Adrenal gland (tissue), 9 donors: ENCODE measurements at regions not wholly inside any gene's neighbourhood (a gene's known extent, or its start where the extent isn't known, plus 50 kb on each side); places are given as distances from the start of the nearest gene placed in this dataset.
A peak's percentile ranks its signal among the peaks of the same experiment; 100 is the strongest.

Experiments
- DNase-seq, 7 donors: peaks; one replicate each; pipeline ENCODE4 v3.0.0-alpha.2; 2019 to 2020
- H3K27ac ChIP-seq, 5 donors: fragments of 200-600 bp; sonication (generic) in 4 of 5; 1 replicate in 3 of 5; 2 replicates in 2 of 5; pipeline versions ENCODE4 v1.5.1 to v1.8.0; 2016 to 2020; ENCODE audit warnings: mild to moderate bottlenecking in 1 of 5
- H3K27me3 ChIP-seq: fragments of 200-600 bp; 2 replicates; pipeline ENCODE4 v1.8.0; 2021
- H3K36me3 ChIP-seq, 2 donors: fragments of 200-600 bp; replicated peaks in 1 of 2; 1 replicate in 1 of 2; 2 replicates in 1 of 2; pipeline versions ENCODE4 v1.5.1 to v1.8.0; 2018 to 2022
- H3K4me1 ChIP-seq, 2 donors: fragments of 200-600 bp; replicated peaks in 1 of 2; 1 replicate in 1 of 2; 2 replicates in 1 of 2; pipeline versions ENCODE4 v1.5.1 to v1.8.0; 2018 to 2021
- H3K4me3 ChIP-seq, 4 donors: fragments of 200-600 bp; sonication (generic) in 3 of 4; one replicate each; pipeline ENCODE4 v1.5.1; 2016 to 2018
- H3K9me3 ChIP-seq, 3 donors: fragments of 200-600 bp; sonication (generic) in 1 of 3; replicated peaks in 1 of 3; 1 replicate in 2 of 3; 2 replicates in 1 of 3; pipeline versions ENCODE4 v1.5.1 to v1.8.0; 2016 to 2021
- POLR2A ChIP-seq, 2 donors: fragments of 450-650 bp; IDR thresholded peaks; one replicate each; pipeline ENCODE4 v1.6.1; 2017; ENCODE audit warnings: antibody characterized with exemption in 2 of 2, mild to moderate bottlenecking in 2 of 2, moderate library complexity in 1 of 2
- WGBS, 4 donors: extraction: QIAGEN DNeasy Blood & Tissue Kit in 2 of 4; methylation state at CpG; one replicate each; pipeline versions ENCODE4 v1.1.5 to v1.1.7; 2013 to 2017; 5-methylcytosine and 5-hydroxymethylcytosine counted together
- intact Hi-C, 2 donors: fragments of 100-400 bp; cut with DNase I; formaldehyde crosslinking; loops; one replicate each; pipeline versions ENCODE4 v1.14.1 to v1.15.0; 2022 to 2023
- TF ChIP-seq, protein P1 (sequence below), 6 experiments: fragments of 450-650 bp in 4 of 6; fragments of 200-600 bp in 2 of 6; sonication (generic) in 1 of 6; IDR thresholded peaks; 1 replicate in 5 of 6; 2 replicates in 1 of 6; pipeline versions ENCODE4 v1.5.1 to v1.8.0; 2016 to 2021; ENCODE audit warnings: antibody characterized with exemption in 6 of 6, mild to moderate bottlenecking in 2 of 6, moderate library complexity in 1 of 6
- donor health status: healthy with polysubstance abuse.
- donor health status: Bipolar disorder and iron deficiency.
- donor health status: DM: yes; HTN: yes; CAD: no.
- donor health status: DM: no; HTN: no; CAD: no.
- donor health status: DM: no; HTN: no; CAD: no.

DNA sequence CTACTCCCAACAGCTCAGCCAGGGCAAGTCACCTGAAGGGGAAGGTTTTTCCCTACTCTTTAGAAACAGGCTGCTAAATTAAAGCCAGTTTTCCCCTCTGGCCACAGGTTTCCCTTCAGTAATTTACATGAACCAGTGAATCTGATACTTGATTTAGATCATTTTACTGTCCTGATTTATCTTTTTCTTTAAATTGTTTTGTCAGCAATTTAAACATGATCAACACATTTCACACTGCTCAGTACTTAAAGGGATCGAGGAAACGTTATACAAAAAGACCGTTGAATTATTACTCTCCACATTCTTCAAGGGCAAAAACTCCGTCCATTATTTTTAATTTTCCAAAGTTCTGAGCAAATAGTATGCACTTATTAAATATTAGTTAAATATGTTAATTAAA lies 1165.7 kb upstream of the GYPC start:
- intact Hi-C loops, result no loop called here
- Histone ChIP-seq H3K4me1 (no peaks in the 10 kb centered on the region), H3K36me3 (no peaks in the 10 kb centered on the region), H3K4me3 (no peak overlapping the region), H3K27me3 (no peaks in the 10 kb centered on the region), H3K9me3 (peaks cover 0 to 6% (median 0%) of the 10 kb centered on the region in 3 donors), H3K27ac (no peak overlapping the region)
- DNase-seq, result no peak
- TF ChIP-seq, protein P1, sequence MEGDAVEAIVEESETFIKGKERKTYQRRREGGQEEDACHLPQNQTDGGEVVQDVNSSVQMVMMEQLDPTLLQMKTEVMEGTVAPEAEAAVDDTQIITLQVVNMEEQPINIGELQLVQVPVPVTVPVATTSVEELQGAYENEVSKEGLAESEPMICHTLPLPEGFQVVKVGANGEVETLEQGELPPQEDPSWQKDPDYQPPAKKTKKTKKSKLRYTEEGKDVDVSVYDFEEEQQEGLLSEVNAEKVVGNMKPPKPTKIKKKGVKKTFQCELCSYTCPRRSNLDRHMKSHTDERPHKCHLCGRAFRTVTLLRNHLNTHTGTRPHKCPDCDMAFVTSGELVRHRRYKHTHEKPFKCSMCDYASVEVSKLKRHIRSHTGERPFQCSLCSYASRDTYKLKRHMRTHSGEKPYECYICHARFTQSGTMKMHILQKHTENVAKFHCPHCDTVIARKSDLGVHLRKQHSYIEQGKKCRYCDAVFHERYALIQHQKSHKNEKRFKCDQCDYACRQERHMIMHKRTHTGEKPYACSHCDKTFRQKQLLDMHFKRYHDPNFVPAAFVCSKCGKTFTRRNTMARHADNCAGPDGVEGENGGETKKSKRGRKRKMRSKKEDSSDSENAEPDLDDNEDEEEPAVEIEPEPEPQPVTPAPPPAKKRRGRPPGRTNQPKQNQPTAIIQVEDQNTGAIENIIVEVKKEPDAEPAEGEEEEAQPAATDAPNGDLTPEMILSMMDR (IDR thresholded peaks at IDR 0.05), result no peak
- no peak for TF ChIP-seq POLR2A (IDR thresholded peaks at IDR 0.05)
- 82 to 87% (median 83%) methylated on average over 4 of the region's 4 CpGs for WGBS, 4 donors

DNA sequence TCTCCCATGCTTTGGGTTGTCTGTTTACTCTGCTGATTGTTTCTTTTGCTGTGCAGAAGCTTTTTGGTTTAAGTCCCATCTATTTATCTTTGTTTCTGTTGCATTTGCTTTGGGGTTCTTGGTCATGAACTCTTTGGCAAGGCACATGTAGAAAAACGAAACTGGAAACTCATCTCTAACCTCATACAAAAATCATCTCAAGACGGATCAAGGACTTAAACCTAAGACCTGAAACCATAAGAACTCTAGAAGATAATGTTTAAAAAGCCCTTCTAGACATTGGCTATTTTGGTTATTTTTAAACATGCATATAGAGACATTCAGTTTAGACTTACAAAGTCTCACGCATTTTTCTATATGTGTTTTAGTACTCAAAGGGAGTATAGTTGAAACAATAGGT lies 1164.3 kb upstream of the GYPC start:
- Histone ChIP-seq H3K9me3 (peaks cover 0 to 6% (median 0%) of the 10 kb centered on the region in 3 donors), H3K27me3 (no peaks in the 10 kb centered on the region), H3K36me3 (no peaks in the 10 kb centered on the region), H3K27ac (no peak overlapping the region), H3K4me1 (no peaks in the 10 kb centered on the region), H3K4me3 (no peak overlapping the region)
- DNase-seq, result no peak
- TF ChIP-seq, protein P1 (IDR thresholded peaks at IDR 0.05), result no peak
- TF ChIP-seq POLR2A (IDR thresholded peaks at IDR 0.05), result no peak
- intact Hi-C loops, result no loop called here
- 68 to 80% (median 69%) methylated on average over 3 of the region's 3 CpGs for WGBS, 4 donors

- TF ChIP-seq, protein P1 (IDR thresholded peaks at IDR 0.05), result no peak
- no peak for TF ChIP-seq POLR2A (IDR thresholded peaks at IDR 0.05)
- Histone ChIP-seq H3K4me1 (no peaks in the 10 kb centered on the region), H3K4me3 (no peak overlapping the region)
Observed at GRCh38 chr2:125512313-125512712, 1143.6 kb upstream of the GYPC start.

DNA sequence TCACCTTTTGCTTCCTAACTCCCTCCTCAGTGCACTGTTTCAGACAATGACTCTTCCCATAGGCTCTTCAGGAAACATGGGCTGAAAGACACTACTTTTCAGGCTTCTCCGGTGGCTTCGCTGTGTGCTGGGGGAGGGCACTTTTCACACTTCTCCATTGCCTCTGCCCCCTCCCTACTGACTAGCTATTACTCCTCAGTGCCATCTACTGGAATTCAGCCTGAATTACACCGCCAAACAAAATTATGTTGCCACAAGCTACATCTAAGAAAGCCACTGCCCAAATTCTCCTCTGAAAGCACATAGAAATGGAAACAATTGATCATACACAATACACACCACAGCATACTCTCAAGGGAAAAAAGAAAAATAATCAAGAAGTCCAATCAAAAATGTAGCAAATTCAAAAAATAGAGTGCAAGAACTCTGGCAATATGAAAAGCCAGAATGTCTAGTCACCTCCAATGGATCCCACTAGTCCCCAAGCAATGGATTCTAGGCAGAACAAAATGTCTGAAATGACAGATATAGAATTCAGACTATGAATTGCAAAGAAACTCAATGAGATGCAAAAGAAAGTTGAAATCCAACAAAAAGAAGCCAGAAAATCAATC lies 1139.4 kb upstream of the GYPC start:
- Histone ChIP-seq H3K27me3 (no peaks in the 10 kb centered on the region), H3K4me3 (no peak overlapping the region), H3K4me1 (no peaks in the 10 kb centered on the region), H3K9me3 (no peaks in the 10 kb centered on the region), H3K27ac (no peak overlapping the region), H3K36me3 (no peaks in the 10 kb centered on the region)
- WGBS, 4 donors, result 35 to 63% (median 44%) methylated on average over 3 of the region's 3 CpGs
- DNase-seq, result peak in 1 of 7 donors; percentile 3
- intact Hi-C loops, result no loop called here
- TF ChIP-seq, protein P1 (IDR thresholded peaks at IDR 0.05), result peak; percentile 15 to 42 (median 28)
- no peak for TF ChIP-seq POLR2A (IDR thresholded peaks at IDR 0.05)

More at GRCh38 chr2:125512313-125512712, 1143.6 kb upstream of the GYPC start:
- DNase-seq, result no peak
- WGBS, 4 donors, result 83 to 100% (median 95%) methylated on average over 1 of the region's 1 CpG
- intact Hi-C loops, result no loop called here
- Histone ChIP-seq H3K27me3 (no peaks in the 10 kb centered on the region), H3K36me3 (no peaks in the 10 kb centered on the region), H3K9me3 (no peaks in the 10 kb centered on the region), H3K27ac (no peak overlapping the region)
